CD4-positive, alpha-beta T cell treated with Interleukin-10 for 1 hour (primary cell): ENCODE measurements at regions not wholly inside any gene's neighbourhood (a gene's known extent, or its start where the extent isn't known, plus 50 kb on each side); places are given as distances from the start of the nearest gene placed in this dataset.
"Not testable (repeated sequence)": the region's sequence is repeated elsewhere in the genome, so short reads cannot be mapped to it uniquely, and the experiment has no call there.

ENCODE experiments used
- DNase-seq: peaks from one replicate; pipeline ENCODE4 v3.0.0-alpha.2; 2020

- DNase-seq: not testable (repeated sequence)
Observed at GRCh38 chr4:147259271-147259670, 221.6 kb upstream of the EDNRA start.

- DNase-seq: no peak
Observed at GRCh38 chr4:147284256-147284835, 196.6 kb upstream of the EDNRA start.

GRCh38 chr4:147284935-147285334 lies 196.0 kb upstream of the EDNRA start:
- no peak for DNase-seq

GRCh38 chr4:147285751-147286150 lies 195.1 kb upstream of the EDNRA start:
- no peak for DNase-seq

GRCh38 chr4:147286846-147287587 lies 193.9 kb upstream of the EDNRA start:
- DNase-seq: no peak

- DNase-seq: no peak
Observed at GRCh38 chr4:147287588-147287890, 193.4 kb upstream of the EDNRA start.

- DNase-seq: no peak
Observed at GRCh38 chr4:147288512-147288911, 192.4 kb upstream of the EDNRA start.

GRCh38 chr4:147289181-147289580 lies 191.7 kb upstream of the EDNRA start:
- DNase-seq: no peak

GRCh38 chr4:147292604-147293313 lies 188.1 kb upstream of the EDNRA start:
- not testable (repeated sequence) for DNase-seq

GRCh38 chr4:147293314-147293677 lies 187.6 kb upstream of the EDNRA start:
- DNase-seq: not testable (repeated sequence)

DNA sequence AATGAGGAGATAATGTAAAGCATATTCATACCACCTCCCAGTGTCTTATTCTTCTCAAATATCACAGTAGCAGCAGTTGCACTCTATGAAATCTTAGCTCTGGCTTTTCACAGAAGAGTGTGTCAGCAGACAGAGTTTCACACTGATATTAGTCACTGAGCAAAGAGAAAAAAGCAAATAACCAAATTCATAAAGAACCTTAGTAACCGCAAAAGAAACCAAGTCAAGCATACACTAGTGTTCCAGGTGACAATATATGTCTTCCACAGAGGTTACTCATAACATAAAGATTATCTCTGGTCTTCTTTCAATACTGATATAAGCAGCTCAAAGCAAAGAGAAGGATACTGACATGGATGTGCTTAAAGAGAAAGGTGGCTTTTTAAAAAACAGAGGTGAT lies 181.7 kb upstream of the EDNRA start:
- DNase-seq: no peak

GRCh38 chr4:147303174-147303872 lies 177.6 kb upstream of the EDNRA start:
- DNase-seq: no peak

DNA sequence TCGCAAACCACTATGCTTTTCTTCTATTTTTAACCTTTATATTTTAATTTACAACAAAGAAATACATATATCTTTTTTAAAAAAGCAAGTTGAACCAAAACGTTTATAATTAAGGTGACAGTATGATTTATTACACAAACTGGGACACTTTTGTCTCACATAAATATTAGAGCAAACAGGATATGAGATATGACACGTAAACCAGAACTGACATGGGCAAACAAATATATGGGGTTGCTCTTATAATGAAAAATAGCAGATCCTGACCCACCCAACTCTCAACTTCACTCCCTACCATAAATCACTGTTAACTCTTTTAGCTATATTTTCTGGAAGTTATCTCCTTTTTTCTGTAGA lies 177.0 kb upstream of the EDNRA start:
- DNase-seq: no peak

GRCh38 chr4:147307896-147308674 lies 172.8 kb upstream of the EDNRA start:
- no peak for DNase-seq

DNA sequence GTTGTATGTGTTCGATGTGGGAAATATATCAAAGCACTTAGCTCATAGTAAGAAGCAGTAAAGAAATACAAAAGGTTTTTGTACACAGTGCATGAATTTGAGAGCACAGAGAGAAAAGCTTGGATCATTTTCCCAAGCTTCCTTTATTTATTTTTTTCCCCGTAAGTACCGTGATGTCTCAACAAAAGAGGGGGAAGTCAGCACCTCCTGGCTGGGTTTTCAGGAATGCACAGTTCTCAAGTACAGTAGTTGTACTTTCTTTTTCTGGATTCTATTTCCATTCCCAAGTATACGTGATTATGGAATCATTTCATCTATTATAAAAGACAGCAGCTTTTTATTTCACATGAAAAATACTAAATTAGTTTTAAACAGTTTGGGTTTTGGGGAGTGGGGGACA lies 171.5 kb upstream of the EDNRA start:
- no peak for DNase-seq

- no peak for DNase-seq
Observed at GRCh38 chr4:147310312-147310711, 170.6 kb upstream of the EDNRA start.

DNA sequence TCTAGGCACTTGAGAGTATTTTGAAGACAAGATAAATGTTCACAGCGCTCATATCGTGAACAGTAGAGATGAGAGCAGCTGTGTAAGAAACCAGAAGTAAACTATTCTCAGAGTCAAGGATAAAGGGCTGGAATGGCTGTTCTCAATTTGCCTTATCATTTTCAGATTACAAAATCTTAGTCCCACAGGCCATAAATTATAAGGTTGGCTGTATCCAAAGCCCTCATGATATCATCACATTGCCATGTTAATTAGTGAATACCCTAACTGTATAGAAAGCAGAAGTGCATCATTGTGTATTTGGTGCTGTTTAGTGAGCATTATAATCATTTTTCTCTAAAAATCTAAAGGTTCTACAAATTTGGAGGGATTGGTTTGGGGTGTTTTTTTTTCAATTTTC lies 168.9 kb upstream of the EDNRA start:
- no peak for DNase-seq

DNA sequence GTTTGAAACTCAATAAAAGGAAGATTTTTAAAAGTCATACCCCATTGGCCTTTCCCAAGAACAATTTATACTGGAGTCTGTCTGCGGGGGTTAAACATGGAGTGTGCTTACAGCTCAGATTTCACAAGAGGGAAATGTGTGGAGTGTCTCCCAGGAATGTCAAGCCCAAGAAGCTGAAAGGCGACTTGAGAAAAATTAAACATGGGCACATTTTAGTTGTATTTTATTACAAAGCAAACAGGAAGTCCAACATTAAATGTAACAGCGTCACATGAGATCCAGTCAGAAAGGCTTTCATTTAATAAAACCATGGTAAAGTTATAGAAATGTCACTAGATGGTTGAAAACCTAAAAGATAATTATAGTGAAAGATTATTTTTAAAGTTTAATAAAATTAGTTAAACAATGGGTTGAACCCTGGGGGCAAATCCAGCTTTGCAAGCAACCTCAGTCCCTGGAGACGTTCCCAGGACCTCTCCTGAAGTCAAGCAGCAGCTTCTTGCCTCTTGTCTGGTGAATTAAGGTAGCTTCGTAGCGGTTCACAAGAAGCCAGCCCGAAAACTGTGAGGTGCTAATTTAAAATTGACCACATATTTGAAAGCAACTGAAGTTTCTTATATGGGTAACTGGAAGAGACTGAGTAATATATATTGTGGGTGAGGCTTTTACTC lies 168.4 kb upstream of the EDNRA start:
- DNase-seq: no peak

- DNase-seq: no peak
Observed at GRCh38 chr4:147313108-147313507, 167.8 kb upstream of the EDNRA start.

GRCh38 chr4:147318586-147318985 lies 162.3 kb upstream of the EDNRA start:
- no peak for DNase-seq

- DNase-seq: no peak
Observed at GRCh38 chr4:147325571-147325981, 155.3 kb upstream of the EDNRA start.

GRCh38 chr4:147326591-147326990 lies 154.3 kb upstream of the EDNRA start:
- DNase-seq: no peak

DNA sequence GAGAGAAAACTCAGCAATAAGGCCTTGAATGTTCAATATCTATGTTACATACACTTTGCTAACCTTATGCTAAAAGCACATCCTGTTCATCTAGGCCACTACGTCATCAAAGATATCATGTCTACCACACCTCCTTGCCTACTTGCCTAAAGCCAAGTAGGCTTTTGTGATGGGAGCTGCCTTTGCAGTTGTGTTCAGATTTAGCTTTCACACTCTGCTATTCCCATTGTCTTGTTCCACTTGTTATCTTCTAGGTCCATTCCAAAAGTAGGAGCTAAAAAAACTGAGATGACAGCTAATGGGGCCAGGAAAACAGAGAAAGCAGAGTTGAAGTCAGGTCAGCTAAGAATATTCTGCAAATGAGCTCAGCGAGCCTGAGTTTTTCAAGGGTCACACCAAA lies 153.6 kb upstream of the EDNRA start:
- DNase-seq: no peak
